Activated naive CD4-positive, alpha-beta T cell treated with anti-CD3 and anti-CD28 coated beads, Interleukin-2, amount 50 U/mL, for 16 hours (primary cell): ENCODE measurements at regions not wholly inside any gene's neighbourhood (a gene's known extent, or its start where the extent isn't known, plus 50 kb on each side); places are given as distances from the start of the nearest gene placed in this dataset.
"Not testable (repeated sequence)": the region's sequence is repeated elsewhere in the genome, so short reads cannot be mapped to it uniquely, and the experiment has no call there.

ENCODE experiments used
- DNase-seq: peaks from one replicate; pipeline ENCODE4 v3.0.0-alpha.2; 2020

DNA sequence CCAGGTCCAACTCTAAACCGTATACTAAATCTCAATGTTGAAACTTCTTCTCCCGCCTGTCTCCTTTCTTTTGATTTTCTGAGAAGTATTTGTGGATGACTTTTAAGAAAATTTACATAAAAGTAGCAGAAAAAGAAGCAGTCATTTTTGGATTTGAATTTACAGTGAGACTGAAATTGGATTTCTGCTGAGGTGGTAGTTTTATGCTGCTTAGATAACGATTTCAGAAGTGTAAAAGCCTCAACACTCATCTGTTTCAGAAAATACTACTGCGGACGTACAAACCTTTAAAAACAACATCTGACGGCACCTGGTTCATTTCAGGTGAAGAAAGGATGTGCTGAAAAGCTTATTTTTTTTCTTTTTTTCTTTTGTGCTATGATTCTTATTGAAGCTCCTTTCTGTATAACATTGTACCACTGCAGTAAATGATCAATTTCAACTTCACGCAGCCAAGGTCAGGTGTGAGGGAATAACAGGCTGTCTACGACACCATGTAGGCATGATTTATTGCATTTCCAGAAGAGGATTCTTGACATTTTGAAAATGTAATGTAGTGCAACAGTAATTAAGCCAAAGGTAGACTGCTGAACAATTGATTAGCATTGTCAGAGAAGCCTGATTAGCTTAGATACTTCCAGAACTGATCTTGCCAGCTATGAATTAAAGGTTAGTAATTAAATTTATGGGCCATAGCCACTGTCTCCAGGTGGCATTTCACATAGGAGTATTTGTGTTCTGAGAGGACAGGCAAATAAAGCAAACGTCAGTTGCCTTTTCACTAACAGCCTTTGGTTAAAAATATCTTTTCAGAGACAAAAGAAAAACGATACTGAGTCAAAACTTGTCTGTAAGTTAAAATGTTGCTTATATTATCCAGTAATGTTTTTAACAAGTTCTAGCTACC, 134.6 kb upstream of the KBTBD8 start:
- no peak for DNase-seq

DNA sequence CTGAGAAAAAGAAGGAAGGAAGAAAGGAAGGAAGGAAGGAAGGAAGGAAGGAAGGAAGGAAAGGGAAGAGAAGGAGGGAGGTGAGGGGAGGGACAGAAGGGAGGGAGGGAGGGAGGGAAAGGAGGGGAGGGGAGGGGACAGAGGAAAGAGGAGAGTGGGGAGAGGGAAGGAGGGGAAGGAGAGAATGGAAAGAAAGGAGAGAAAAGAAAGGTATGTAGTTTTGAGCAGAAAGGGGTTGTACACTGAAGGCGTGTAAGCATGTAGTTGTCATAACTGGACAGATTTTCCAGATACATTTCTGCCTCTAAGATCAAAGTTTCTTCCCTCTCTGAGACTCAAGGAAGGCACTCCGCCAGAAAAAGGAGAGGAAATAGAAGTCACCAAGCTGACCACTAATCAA, 113.4 kb upstream of the KBTBD8 start:
- no peak for DNase-seq

DNA sequence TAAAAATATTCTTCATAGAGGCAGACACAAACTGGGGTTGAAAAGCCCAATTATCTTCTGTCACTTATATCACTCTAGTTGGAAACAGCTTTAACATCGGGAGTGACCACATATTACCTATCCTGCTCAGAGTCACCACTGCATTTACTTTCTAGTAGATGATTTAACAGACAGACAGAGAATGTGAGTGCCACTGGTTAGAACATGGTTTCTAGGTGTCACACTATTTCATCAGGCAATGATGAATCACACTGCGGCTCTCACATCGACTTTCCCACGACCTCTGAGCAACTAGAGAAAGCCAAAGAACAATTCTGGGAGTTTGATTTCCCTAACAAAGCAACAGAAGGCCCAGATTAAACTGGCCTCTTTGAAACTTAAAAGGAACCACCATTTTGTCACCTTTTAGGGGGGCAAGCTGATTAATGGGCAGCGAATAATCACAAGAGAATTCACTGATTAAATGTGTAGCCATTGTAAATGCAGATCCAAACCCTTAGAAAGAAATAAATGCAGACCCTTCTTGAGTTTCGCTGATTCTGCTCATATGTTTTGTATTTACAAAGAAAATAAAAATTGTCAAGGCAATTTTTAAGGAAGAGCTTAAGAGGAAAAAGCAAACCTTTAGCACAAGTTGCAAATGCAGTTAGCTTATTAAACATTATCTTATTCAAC, 112.6 kb upstream of the KBTBD8 start:
- no peak for DNase-seq

DNA sequence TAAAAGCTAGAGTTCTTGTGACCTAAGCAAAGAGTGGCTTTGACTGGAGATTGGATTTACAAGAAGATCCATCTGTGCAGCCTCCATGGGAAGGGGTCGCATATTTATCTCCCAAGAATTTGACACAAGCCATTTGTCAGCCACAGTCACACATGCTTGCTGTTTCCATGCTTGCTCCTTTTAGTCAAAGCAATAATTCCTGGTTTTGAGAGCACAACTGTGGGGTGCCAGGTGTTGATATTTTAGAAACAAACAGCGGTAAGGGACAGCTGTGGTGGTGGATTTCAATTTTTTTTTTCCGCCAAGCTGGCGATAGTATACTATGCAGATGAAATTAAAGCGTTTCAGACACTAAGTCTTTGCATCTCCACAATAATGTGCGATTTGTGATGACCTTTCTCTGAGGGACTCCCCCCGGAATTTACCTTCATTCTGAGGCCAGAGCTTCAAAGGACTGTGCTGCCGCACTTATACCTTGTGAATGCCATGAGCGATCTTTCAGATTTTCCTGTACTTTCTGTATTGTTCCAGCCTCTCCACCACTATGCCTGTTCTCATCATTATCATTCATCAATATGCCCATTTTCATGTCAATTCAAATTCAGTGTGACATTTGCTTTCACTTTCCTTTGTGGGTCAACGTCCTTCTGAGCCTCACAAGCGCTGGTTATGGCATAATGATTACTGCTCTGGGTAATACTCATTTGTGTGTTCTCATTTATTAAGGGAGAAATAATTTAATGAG, 108.2 kb upstream of the KBTBD8 start:
- DNase-seq = no peak

DNA sequence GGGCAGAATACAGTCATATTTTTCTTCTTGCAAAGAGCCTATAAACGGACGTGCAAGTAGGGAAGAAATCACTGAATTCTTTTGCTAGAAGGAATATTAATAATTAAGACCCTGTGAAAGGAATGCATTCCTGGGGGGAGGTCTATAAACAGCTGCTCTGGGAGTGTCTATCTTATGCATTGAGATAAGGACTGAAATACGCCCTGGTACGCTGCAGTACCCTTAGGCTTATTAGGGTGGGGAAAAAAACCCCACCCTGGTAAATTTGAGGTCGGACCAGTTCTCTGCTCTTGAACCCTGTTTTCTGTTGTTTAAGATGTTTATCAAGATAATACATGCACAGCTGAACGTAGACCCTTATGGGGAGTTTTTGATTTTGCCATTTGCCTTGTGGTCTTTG, 100.0 kb upstream of the KBTBD8 start:
- no peak for DNase-seq

DNA sequence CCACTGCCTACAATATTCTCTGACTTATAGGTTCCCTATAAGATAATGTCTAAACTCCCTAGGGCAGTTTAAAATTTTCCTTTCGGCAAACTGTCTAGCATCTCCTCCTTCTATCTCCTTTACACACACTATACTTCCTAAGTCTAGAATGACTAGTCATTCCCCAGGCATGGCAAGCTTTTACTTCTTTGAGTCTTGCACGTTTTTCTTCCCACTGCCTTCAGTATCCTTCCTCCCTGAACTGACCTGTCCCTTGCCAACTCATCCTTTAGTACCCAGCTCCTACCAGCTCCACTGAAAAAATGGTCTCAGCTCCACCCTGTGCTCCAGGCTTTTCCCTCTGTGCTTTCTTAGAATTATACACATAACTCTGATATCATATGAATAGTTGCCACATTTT, 93.8 kb upstream of the KBTBD8 start:
- DNase-seq = no peak

DNA sequence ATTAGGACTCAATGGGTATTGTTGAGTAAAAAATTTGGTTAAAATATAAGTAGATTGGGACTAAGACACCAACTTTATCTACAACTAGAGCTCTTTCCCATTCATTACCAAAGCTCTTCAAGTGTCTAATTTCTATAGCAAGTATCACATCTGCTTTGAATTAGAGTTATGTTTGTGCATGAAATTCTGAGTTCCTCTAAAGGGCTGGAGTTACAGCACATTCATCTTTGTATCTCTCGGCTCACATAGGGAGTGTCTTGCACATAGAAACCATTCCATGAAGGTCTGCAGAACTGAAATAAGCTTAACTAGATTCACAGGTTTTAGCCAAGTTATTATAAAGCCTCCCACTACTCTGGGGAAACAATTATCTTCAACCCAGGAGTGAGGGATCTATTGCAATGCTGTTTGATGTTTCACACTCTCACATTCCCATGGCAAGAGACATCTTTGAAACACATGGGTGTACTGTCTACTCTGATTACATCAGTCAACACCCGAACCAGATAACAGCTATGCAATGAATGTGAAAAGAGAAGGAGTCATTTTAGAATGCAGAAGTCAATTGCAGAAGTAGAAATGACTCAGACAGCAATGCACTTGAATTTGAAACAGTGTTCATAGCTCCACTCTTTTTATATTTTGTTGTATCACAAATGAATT, 93.1 kb upstream of the KBTBD8 start:
- DNase-seq = no peak

DNA sequence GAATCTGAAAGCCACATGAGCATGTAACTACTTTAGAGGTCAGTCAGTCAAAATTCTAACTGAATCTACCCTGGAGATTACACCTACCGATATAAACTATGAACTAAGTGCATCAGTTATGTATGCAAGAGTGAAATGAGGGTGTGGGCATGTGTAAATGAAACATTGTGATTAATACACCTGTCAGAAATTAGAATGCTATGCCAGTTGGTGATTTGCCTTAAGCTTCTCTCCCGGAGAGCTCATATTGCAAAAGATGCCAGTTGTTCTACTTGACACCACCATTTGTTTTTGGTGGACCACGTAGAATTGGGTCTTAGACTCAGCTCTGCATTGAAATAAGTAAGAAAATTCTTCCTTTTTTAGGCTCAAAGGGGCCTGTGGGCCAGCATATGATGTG, 91.0 kb upstream of the KBTBD8 start:
- no peak for DNase-seq

DNA sequence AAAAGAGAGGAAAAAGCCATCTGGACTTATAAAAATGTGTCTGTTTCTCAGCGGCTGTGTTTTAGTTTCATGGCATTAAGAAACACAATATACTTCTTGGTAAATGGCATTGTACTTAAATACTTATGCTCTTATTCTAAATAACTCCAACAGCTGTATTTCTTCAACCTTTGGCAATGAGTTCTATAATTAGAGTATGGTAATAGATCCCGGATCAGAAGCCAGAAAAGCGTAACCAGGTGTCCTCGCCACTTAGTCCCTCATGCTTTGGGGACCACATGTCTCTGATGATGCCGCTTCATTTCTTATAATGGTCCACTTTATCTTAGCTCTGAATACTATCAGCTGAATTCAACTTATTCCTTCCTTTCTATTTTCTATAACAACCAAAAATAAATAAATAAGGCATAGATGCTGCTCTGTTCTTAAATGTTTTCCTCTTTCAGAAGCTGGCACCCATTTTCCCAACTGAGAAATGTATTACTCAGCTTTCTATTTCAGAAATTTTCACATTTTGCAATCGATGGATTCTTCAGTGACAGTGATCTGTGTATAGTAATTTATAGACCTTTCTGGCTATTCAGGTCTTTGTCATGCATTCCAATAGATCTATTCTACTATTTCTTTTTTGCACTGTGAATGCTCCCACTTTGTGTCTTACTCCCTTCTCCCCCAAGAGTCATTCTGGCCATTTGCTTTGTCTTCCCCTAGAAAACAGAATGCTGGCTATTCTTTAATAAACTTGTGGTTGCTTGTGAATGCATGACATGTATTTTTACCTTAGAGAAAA, 87.6 kb upstream of the KBTBD8 start:
- no peak for DNase-seq

DNA sequence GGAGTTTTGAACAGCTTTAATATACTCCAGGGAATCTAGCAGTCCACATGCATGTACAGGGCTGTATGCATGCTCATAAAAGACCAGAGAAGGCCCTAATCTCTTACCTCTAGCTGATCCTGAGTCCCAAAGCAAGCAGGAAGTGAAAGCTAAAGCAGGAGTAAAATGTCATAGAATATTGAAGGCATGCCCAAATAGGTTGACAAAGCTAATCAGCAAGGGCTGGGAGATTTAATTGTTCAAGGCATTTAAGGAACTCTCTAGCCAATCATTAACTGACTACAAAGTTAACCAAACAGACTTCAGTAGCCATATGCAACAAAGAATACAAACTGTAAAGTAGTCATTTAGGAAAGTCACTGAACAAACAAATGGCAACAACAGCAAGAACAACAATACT, 85.8 kb upstream of the KBTBD8 start:
- DNase-seq = no peak

DNA sequence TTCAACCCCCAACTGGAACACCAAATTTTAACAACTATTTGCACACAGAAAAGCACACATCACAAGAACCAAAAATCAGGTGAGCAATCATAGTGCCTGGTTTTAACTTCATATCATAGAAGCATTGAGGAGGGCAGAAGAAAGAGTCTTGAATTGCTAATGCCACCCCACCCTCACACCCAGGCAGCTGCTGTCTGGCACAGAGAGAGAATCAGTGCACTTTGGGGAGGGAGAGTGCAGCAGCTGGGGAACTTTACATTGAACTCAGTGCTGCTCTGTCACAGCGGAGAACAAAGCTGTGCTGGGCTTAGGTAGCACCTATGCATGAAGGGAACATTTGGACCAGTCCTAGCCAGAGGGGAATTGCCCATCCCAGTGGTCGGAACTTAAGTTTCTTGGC, 76.0 kb upstream of the KBTBD8 start:
- DNase-seq = no peak

DNA sequence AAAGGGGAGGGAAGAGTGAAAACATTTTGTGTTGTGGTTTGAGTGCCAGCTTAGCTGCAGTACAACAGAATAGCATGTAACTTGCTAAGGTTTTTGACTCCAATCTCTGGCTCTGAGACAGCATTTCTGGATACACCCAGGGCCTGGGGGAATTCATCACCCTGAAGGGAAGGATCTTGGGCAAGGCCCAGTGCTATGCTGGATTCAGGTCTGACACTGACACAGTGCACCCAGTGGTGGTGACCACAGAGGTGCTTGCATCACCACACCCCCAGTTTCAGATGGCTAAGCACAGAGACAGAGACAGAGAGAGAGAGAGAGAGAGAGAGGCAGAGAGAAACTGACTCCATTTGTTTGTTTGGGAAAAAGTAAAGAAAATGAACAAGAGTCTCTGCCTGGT, 74.1 kb upstream of the KBTBD8 start:
- DNase-seq = no peak

DNA sequence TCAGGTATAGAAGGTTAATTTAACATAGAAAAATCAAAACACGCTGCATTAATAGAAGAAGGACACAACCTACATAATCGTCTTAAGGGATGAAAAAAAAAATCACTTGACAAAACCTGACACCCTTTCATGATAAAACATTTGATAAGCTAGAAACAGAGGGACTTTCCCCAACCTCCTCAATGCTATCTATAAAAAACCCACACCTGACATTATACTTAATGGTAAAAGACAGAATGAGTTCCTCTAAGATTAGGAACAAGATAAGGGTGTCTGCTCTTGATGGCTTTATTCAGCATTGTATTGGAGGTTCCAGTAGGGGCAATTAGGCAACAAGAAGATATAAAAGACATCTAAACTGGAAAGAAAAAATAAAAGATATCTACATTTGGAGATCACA, 69.9 kb upstream of the KBTBD8 start:
- DNase-seq = no peak

DNA sequence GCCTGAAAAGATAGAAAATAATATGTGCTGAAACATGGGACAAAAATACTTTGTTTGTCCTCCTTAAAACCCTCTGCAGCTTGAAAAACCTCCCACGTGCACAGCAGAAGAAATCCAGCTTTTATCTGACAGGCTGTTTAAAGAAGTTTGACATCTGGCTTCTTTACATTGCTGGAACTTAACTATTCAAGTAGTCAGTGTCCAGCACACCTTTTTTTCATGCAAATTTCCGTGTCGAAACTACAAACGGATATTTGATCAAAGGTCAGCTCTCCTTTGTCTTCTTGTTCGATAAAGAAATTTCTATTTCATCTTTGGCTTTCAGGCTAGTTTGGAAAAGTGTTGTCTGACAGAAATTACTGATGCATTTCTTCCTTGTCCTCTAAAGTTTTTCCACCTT, 66.8 kb upstream of the KBTBD8 start:
- no peak for DNase-seq

DNA sequence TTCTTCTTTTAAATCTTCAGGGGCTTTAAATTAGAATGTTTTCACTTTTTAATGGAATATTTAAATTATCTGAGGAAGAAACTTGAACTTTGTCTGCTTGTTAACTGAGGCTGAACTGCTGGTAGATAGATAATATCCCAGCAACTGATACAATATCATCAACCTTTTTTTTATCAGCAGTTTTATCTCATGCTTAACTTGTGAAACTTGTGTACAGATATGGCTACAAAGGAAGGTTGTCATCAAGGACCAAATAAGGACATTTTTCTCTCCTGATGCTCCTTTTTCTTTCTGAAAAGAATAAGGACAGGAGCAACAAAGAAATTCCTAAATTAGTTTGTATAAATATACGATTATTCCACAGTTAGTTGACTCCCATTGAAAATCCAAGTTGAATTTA, 66.4 kb upstream of the KBTBD8 start:
- no peak for DNase-seq

DNA sequence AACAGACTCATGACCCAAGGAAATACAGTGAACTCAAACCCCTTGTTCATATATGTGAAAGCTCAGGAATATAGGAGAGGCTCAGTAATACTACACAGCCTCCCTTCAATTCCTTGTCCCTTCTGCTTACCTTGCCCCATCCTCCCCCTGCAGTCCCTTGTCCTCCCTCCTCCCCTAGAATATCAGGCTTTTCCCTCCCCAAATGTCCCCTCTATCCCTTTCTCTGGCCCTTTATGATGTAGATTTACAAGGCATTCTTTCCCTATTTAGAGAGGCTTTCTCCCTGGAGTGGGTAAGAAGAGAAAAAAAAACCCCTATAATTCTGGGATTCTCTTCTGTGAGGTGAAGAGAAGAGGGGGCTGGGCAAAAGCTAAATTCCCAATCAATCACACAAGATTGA, 64.9 kb upstream of the KBTBD8 start:
- no peak for DNase-seq

DNA sequence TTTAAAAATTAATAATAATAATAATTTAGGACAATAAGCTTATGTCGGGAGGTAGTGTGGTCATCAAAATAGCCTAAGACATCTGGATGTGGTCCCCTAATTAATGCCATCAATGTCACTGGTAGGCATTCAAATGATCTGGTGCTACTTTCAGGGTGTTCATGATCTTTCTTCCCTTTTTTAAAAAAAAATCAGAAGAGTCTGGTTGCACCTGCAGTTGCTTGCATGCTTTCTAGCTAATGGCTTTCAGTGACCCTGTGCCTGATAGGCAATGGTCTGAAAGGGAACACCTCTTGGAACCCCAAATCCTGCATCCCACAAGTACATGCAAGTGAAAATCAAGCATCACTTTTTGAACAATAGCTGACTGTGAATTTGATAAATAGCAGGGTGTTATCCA, 64.1 kb upstream of the KBTBD8 start:
- DNase-seq = no peak

DNA sequence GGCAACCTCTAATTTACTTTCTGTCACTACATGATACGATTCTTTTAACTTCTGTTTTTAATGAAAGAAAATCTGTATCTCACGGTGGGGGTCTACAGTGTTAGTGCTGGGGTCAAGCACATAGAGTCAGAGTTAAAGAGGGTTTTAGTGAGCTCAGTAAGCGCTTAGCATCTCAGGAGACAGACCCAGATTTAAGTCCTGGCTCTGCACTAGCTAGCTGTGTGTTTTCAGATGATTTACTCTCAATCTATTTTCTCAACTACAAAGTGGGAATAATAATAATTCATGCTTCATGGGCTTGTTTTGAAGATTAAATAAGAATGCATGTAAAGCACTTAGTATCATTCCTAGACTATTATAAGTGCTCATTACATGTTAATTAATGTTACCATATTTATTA, 63.4 kb upstream of the KBTBD8 start:
- no peak for DNase-seq

DNA sequence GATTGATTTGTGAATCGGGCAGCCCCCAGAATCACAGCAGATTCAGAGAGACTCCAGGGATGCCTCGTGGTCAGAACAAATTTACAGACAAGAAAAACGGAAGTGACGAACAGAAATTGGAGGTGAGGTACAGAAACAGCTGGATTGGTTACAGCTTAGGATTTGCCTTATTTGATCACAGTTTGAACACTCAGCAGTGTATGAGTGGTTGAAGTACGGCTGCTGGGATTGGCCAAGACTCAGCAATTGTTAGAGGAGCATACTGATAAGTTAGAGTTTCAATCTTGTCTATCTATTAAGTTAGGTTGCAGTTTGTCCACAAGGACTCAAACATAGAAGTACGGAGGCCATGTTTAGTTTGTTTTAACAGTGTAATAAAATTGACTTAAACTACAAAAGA, 61.1 kb upstream of the KBTBD8 start:
- not testable (repeated sequence) for DNase-seq

DNA sequence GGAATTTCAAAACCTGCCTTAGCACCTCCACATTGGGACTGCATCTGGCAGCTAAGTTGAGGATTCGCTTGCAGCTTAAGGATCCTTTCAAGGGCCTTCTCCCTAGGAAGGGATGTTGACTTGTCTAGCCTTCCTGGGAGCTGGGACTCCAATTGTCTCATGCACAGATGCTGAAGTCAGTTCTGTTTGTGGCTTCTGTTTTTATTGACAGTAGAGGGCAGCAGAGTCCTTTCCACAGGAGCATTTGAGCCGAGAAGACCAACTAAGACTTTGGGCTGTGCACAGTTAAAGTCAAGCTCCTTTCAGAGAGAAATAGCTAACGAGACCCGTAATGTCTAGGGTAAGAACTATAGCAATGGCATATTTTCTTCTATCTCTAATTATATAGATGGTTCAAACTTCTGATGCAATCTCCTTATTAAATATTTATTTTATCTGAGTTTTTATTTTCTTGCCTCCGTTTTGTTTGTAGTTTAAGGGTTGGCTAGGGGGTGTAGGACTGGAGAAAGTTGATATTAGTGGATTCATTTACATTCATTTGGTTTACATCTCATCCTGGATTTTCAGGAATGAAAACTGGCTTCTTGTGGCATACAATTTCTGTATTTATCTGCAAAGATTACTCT, 59.7 kb upstream of the KBTBD8 start:
- DNase-seq = no peak

DNA sequence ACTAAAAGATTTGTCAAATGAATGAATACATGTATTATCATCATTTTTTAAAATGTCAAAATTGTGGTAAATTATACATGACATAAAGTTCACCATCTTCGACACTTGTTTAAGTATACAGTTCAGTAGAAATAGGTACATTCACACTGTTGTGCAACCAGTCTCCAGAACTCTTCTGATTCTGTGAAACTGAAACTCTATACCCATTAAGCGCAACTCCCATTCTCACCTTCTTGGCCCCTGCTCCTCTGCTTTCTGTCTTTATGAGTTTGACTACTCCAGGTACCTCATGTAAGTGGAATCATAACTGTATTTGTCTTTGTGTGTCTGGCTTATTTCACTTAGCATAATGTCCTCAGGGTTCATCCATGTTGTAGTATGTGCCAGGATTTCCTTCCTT, 50.1 kb upstream of the KBTBD8 start:
- DNase-seq = no peak
